Tibial nerve (tissue), 4 donors: ENCODE measurements at regions not wholly inside any gene's neighbourhood (a gene's known extent, or its start where the extent isn't known, plus 50 kb on each side); places are given as distances from the start of the nearest gene placed in this dataset.

Source experiments
- CTCF ChIP-seq, 5 experiments: fragments of 200-600 bp in 3 of 5; fragments of 450-650 bp in 2 of 5; sonication (generic) in 3 of 5; IDR thresholded peaks; one replicate each; pipeline ENCODE4 v1.5.1; 2016 to 2019; ENCODE audit warnings: antibody characterized with exemption in 5 of 5, mild to moderate bottlenecking in 3 of 5, moderate library complexity in 2 of 5
- EP300 ChIP-seq, 2 donors: sonication (generic); formaldehyde crosslinking; IDR thresholded peaks; one replicate each; pipeline ENCODE4 v1.6.1; 2017; ENCODE audit warnings: antibody characterized with exemption in 2 of 2, mild to moderate bottlenecking in 1 of 2
- POLR2A ChIP-seq, 2 donors: fragments of 450-650 bp; IDR thresholded peaks; one replicate each; pipeline ENCODE4 v1.6.1; 2017; ENCODE audit warnings: antibody characterized with exemption in 2 of 2, mild to moderate bottlenecking in 2 of 2, moderate library complexity in 2 of 2

GRCh38 chr3:159926573-159926972 lies 62.1 kb upstream of the IL12A start:
- no peak for TF ChIP-seq EP300 (IDR thresholded peaks at IDR 0.05)
- TF ChIP-seq CTCF (IDR thresholded peaks at IDR 0.05): no peak
- no peak for TF ChIP-seq POLR2A (IDR thresholded peaks at IDR 0.05)
